HT1080 (cell line): ENCODE measurements at regions not wholly inside any gene's neighbourhood (a gene's known extent, or its start where the extent isn't known, plus 50 kb on each side); places are given as distances from the start of the nearest gene placed in this dataset.
A peak's percentile ranks its signal among the peaks of the same experiment; 100 is the strongest.

Experiments
- DNase-seq: peaks from one replicate; pipeline ENCODE4 v3.0.0-alpha.2; 2015; ENCODE audit warnings: low read depth

DNA sequence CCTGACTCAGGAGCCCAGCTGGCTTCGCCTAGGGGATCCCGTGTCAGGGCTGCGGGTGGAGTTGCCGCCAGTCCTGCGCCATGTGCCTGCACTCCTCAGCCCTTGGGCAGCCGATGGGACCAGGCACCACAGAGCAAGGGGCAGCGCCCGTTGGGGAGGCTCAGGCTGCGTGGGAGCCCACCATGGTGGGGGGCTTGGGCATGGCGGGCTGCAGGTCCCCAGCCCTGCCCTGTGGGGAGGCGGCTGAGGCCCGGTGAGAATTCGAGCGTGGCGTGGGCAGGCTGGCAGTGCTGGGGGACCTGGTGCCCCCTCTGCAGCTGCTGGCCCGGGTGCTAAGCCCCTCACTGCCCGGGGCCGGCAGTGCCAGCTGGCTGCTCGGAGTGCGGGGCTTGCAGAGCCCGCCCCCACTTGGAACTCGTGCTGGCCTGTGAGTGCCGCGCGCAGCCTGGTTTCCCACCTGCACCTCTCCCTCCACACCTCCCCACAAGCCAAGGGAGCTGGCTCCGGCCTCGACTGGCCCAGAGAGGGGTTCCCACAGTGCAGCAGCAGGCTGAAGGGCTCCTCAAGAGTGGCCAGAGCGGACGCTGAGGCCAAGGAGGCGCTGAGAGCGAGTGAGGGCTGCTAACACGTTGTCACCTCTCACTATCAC, 135.1 kb upstream of the SEL1L start:
- no peak for DNase-seq

DNA sequence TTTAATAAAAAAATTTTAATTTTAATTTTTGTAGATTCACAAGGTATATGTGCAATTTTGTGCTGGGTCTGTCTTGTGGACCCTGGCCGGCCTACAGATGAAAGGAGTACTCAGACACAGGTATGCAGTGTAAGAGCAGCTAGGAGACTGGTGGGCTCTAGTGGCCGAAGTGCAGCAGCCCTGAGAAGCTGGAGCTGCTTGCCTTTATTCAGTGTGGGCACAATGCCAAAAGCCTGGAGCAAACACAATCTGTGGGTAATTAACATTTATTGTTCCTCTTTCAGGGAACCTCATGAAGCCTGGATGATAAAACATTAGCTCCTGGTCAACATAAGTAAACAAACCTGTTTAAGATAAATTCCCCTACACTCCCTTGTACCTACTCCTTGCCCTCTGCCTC, 135.7 kb upstream of the SEL1L start:
- DNase-seq: no peak

DNA sequence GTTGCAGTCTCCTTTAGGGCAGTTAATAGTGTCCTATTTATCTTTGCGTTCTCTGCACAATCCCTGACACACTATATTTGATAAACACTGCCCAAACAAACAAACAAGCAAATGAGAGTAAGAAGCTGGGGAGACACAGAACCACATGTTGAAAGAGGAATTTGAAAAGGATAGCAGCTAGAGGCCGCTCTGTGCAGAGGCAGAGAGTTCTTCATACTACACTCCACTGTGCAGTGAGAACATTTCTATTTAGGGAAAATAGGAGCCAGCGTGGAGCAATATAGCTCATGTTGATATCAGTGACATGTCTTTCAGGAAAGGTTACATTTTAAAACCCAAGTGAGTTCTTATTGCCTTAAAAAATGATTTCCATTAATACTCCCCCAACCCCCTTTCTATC, 140.3 kb upstream of the SEL1L start:
- DNase-seq: no peak

DNA sequence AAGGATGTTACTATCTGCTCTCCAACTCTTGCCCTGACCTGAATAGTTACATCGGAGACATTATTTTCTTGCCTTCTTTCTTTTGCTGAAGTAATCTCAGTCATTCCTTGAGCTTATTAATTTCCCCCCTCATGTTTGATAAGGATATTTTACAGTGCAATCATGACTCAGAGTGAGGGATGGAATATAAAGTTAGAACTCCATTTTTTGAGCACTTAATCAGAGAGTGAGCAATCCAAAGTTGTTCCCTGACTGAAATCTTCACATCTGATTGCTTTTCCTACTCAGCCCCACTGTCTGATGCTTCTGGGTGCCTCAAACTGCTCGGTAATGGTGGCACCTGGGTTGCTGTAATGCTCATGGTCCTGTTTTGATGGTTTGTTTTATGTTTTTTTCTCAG, 142.7 kb upstream of the SEL1L start:
- no peak for DNase-seq

DNA sequence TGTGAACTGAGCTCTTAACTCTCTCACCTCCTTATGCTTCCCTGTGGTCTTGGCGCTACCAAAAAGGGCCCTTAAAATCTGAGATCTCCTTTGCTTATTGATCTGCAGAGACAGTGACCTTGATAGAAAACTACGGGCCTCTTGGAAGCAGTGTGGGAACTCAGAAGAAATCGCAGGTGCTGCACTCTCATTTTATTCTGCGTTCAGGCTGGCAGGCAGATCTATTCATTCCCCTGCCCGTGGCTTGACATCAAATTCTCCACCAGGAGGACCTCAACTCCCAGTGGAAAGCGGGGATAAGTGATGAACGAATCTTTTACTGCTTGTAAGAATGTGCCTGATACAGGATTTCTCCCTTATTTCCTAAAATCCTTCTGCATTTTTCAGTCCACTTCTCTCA, 143.2 kb upstream of the SEL1L start:
- no peak for DNase-seq

DNA sequence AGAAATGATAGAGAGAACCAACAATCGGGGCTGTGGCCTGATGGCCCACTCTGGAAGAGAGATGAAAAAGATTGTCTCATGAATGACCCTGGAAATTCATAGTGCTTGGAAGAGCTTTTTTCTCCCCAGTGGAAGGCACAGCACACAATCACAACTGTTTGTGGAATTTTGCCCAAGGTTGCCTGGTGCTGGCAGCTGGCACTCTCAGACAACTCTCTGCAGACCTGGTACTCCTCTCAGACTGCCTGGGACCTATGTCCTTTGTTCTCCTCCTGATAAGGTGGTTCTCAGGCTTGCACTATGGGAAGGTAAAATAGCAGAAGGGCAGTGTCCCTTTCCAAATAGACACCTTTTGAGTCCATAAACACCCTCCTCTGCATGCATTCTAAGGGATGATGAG, 144.1 kb upstream of the SEL1L start:
- no peak for DNase-seq

DNA sequence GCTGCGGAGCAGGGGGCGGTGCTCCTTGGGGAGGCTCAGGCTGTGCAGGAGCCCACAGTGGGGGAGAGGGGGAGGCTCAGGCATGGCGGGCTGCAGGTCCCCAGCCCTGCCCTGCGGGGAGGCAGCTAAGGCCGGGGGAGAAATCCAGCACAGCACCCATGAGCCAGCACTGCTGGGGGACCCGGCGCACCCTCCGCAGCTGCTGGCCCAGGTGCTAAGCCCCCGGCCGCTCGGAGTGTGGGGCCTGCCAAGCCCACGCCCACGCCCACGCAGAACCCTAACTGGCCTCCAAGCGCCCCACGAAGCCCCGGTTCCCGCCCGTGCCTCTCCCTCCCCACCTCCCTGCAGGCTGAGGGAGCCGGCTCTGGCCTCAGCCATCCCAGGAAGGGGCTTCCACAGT, 145.6 kb upstream of the SEL1L start:
- DNase-seq: no peak

DNA sequence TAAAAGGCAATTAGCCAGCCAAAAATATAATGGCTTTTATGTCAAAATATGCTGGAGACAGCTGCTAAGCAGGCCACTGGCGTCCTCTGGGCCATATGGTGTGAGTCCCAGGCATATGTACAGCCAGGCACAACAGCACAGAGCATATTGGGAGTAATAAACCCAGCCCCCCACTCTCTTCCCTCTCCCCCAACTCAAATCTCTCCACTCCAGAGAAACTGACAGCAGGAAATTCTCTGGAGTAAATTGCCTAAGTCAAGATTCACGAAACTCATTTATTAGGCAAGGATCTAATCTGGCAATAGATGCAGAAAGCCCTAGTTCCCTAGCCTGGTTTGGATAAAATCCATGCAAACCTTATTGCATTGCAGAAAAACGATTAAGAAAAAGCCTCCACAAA, 147.9 kb upstream of the SEL1L start:
- DNase-seq: no peak

DNA sequence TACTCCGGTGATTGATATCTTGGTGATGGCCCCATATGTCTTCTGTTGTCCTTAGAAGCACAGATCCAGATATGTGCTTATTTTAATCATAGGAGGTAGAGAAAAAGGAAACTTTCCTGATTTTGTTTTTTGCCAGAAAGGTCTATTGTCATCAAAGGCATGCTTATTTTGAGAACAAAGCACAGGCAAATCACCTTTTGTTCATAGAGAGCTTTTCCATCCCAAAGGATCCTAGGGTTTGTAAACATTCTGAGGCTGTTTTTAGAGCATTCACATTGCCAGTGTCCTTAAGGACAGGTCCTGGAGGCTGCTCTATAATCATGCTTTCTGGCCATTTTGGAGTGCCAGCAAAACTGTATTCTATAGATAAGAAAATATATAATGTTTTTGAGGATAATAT, 148.5 kb upstream of the SEL1L start:
- DNase-seq: no peak

DNA sequence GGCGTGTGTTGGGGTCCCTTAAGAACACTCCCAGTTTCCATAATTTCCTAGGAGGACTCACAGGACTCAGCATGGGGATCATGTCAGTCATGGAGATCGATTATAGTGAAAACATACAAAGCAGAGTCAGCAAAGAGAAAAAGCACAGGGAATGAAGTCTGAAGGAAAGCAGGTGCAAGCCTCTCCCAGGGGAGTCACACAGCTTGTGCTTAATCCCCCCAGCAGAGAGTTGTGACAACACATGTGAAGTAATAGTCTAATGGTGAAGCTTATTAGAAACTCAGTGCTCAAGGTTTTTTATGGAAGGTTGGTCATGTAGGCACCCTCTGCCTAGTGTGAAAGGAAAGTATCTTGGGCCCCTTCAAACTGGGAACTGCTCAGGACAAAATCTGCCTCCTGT, 149.0 kb upstream of the SEL1L start:
- no peak for DNase-seq

DNA sequence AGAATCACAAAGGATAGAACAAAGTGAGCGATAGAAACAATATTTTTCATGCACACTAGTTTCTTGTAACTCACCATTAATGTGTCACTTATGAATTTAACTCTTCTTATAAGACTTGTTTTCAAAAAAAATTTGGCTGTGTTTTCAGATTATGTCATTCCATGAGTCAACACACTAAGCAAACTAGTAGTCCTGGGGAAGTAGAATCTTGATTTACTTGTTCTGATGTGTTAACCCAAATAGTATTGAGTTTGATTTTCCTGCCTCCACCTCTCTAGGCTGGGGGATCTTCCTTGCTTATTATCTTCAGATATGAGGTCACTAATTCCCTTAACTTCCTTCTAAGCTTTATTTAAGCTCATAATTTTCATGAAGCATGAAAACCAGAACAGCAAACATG, 151.0 kb upstream of the SEL1L start:
- no peak for DNase-seq

DNA sequence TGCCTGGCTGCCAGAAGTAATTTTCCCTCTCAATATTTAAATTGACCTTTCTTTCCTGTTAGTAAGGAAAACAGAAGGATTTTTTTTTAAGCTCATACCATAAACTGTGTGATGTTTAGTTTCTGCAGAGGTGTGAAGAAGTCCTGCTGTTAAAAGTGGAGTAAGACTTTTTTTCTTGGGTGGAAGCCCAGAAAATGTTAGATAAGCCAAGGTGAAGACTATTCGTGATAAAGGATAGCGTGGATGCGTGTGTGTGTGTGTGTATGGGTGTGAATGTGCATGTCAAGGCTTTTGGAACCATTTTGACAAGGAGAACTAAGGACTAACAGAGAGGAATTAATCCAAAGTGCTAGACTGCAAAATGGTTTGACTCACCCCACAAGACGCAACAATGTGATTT, 152.9 kb upstream of the SEL1L start:
- no peak for DNase-seq

DNA sequence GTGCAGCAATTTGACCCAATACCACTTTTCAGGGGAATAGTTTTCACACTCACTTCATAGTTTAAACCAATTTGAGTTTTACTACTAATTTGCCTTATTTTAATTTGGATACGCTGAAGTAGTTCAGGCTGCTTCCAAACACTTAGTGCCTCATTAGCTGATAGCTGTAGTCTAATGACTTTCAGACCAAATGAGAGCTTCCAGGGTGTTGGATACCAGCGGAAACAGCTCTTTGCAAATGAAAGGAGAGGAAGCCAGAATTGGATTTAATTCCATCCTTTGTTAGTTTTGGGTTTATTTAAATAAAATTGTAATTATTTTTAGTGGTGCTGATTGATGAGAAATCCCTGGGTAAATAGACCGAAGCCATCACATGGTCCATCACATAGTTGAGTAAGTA, 158.3 kb upstream of the SEL1L start:
- DNase-seq: no peak

DNA sequence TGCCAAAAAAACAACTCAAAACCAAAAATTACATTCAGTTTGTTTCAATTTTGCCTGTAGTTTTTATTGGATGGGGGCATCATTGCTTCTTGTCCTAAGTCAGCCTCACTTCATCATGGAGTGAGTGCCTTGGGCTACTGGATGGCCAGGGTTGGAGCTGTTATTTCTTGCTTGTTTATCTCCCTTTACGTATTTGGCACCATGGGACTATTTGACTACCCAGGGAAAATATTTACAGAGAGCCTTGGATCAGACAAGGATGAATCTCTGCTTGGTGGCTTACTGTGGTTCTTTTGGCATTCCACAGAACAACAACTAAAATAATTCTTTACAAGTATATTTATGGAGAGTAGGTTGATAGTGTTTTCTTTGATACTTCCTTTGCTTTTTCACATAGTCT, 160.8 kb upstream of the SEL1L start:
- no peak for DNase-seq

DNA sequence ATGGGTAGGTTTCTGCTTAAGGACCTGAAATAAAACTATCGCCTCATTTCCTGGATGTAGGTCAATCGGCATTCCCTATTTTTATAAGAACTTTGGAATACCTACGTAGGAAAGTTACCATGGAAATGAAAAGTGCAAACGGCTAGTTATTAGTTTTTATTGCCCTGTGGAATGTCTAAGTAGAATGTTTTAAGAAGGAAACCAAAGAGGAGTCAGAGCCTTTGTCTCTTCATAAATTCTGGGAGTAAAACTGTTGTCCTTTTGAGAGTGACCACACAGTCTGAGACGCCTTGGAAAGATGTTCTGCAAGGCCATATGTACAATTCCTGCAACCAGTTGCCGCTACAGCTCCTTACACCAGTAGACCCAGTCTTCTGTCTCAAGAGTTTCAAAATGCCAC, 176.0 kb upstream of the SEL1L start:
- DNase-seq: no peak

DNA sequence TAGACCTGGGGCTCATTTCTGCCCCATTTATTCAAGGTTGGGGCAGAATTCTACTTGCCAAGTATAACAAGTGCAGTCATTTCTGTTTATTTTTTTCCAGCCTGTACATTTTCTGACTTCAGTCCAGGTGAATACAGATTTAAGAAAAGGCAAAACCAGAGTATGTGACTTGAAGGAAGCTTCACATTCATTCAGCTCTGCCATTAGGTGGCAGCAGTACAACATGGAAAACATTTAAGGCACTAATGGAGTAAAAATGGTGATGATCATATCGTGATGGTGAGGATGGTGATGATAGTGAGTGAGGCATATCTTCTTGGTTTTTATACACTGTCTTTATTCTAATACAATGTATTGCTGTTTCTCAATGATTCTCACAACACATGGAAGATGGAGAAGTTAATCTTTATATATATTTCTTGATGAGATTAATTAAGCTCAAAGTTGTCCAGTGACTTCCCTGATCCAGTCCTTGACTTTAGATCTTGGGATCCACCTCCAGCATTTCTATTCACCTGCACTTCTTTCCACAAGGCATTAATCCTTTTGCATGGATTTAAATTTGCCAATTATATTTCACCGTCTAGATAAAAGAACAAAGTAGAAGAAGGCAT, 176.7 kb upstream of the SEL1L start:
- peak; percentile 7 for DNase-seq

DNA sequence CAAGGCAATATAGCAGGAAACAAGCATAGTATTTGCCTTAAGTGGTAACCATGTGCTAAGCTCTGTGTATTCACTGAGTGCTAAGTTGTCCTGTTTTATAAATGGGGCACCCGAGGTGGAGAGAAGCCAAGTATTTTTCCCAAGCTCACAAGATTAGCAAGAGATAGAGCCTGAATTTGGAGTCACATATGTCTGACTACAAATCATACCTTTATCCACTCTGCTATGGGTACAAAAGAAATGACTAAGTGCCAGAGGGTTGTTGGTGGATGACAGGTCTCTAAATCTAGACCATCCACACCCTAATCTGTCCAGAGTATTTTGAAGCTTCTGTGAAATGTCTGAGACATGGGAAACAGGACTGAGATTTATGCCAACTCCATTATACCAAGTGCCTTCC, 182.1 kb upstream of the SEL1L start:
- no peak for DNase-seq

DNA sequence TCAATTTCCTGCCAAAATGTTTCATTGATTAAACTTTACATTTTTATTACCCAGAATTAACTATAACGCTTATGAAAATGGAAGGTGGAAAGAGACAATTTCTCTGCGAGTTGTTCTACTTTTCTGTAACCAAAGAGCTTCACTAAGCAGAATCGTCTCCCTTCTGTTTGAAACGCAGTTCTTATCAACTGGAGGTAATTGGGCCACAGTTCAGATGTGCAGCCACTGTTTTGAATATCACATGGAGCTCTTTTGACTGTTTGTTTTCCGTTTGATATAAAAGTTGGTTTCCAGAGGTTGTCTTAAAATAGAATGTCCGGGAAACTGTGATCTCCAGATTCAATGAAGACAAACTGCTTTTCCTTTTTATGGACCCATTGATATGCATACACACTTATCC, 183.3 kb upstream of the SEL1L start:
- no peak for DNase-seq

DNA sequence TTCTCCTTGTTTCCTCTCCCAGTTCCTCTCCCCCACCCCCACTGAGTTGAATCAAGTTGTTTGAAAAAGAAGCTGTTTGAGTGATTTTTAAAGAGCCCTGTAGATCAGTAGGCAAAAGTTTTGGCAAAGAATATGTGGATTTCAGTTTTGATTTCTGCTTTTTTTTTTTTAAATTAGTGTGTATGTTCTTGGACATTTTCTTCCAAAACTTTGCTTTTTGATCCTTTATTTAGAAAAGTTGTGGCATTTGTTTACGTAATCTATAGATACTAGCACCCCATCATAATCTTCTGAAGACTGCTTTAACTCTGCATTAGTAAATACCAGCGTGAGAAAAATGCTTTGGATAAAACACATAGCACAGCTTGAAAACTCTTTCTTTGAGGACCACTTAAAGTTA, 190.3 kb upstream of the SEL1L start:
- no peak for DNase-seq

DNA sequence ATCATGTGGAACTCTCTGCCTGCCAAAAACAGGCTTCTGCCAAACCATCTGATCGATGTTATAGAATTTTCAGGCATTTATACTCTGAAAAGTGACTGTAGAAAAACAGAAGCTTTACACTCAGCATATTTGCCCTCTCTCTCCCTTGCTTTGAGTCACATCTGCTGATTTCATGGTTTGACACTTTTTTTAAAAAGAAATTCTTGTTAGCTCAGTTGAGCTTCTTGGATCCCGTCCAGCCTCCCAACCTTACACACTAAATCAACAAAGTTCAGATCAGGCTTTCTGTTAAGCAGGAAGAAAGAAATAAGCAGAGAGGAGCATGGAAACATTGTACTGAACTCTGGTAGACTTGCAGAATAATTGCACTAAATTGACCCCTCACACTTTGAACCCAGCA, 193.6 kb upstream of the SEL1L start:
- DNase-seq: peak; percentile 54

DNA sequence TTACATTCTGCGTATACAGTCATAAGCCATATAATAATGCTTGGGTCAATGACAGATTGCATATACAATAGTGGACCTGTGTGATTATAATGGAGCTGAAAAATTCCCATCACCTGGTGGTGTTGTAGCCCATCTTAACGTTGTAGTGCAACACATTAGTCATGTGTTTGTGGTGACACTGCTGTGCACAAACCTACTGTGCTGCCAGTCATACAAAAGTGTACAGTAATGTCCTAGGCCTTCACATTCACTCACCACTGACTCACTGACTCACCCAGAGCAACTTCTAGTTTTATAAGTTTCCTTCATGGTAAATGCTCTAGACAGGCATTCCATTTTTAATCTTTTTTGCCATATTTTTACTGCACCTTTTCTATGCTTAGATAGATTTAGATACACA, 194.8 kb upstream of the SEL1L start:
- DNase-seq: peak; percentile 67

DNA sequence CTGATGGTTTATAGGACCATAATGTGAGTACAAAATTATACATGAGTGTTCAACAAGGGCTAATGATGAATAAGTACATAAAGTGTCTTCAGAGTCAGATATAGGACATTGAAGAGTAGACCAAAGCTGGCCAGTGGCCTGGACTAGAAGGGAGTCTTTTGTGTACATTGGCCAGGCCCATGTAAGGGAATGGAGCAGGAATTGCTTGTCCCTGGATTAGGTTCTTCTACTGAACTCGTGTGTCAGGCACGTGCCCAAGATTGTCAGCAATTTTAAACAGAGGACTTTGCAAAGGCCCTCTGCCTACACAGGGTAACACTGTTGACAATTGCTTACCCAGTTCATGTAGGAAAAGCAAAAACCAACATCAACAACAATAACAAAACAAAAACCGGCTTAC, 196.0 kb upstream of the SEL1L start:
- DNase-seq: no peak

DNA sequence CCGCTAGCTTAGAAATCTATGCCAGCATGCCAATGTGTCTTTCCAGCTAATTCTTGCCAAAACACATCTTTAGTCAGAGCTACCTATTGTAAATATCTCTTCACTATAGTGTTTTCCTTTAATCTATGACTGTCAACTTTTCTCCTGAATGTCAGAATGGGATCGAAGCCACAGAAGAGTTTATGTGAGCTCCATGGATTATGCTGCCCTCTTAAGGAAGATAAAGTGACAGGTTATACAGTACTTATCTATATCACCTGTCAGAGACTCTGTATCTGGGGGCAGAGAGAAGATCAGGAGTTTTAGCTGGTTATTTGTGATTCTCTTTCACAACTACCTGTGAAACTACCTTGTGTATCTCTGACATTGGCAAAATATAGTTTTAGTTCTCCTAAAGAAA, 204.3 kb upstream of the SEL1L start:
- DNase-seq: no peak
